ENCODE measurements at regions not wholly inside any gene's neighbourhood (a gene's known extent, or its start where the extent isn't known, plus 50 kb on each side); places are given as distances from the start of the nearest gene placed in this dataset.
"Not testable (repeated sequence)": the region's sequence is repeated elsewhere in the genome, so short reads cannot be mapped to it uniquely, and the experiment has no call there.

DNA sequence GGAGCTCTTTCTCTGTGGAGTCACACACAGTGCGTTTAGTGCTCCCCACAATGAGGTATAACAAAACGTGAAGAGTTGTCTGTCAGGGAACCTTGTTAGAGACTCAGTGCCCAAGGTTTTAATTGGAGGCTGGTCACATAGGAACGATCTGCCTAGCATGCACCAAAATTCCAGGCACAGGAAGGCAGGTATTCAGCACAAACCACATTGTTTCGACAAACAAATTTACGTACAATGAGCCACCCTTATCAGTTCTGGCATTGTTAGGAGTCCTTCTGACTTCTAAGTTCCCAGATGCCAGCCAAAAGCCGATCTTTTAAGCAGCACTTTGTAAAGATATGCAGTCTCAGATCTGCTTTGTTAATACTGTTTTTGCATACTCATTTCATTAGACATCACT lies 414.2 kb upstream of the MTPN start:
- H3K36me3 ChIP-seq (ENCODE audit: insufficient read depth, low read length) = no peaks in the 10 kb centered on the region
- no peaks in the 10 kb centered on the region for H3K9me3 ChIP-seq (ENCODE audit: insufficient read depth, low read depth, low read length)
- no peak overlapping the region for H3K9ac ChIP-seq (ENCODE audit: low read depth, low read length, poor library complexity, severe bottlenecking)
- H3K27me3 ChIP-seq (ENCODE audit: insufficient read depth, low read length, poor library complexity, severe bottlenecking) = no peaks in the 10 kb centered on the region
- no peaks in the 10 kb centered on the region for H3F3A ChIP-seq (ENCODE audit: low read depth)
- H3K9me2 ChIP-seq (replicated peaks; ENCODE audit: low read depth, low read length) = no peaks in the 10 kb centered on the region
- no peak overlapping the region for H3K4me3 ChIP-seq (ENCODE audit: low read length, poor library complexity, severe bottlenecking)
- H2AFZ ChIP-seq (ENCODE audit: low read length) = no peak overlapping the region
- no peaks in the 10 kb centered on the region for H3K79me2 ChIP-seq (ENCODE audit: insufficient read depth, low read length)
- no peak for TF ChIP-seq EZH2phosphoT487 (IDR thresholded peaks at IDR 0.05; ENCODE audit: borderline replicate concordance)
- TF ChIP-seq, protein P1, sequence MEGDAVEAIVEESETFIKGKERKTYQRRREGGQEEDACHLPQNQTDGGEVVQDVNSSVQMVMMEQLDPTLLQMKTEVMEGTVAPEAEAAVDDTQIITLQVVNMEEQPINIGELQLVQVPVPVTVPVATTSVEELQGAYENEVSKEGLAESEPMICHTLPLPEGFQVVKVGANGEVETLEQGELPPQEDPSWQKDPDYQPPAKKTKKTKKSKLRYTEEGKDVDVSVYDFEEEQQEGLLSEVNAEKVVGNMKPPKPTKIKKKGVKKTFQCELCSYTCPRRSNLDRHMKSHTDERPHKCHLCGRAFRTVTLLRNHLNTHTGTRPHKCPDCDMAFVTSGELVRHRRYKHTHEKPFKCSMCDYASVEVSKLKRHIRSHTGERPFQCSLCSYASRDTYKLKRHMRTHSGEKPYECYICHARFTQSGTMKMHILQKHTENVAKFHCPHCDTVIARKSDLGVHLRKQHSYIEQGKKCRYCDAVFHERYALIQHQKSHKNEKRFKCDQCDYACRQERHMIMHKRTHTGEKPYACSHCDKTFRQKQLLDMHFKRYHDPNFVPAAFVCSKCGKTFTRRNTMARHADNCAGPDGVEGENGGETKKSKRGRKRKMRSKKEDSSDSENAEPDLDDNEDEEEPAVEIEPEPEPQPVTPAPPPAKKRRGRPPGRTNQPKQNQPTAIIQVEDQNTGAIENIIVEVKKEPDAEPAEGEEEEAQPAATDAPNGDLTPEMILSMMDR (conservative IDR thresholded peaks at IDR 0.05; ENCODE audit: low read length) = no peak
- H3K4me1 ChIP-seq (ENCODE audit: insufficient read depth, low read length, poor library complexity, severe bottlenecking) = no peaks in the 10 kb centered on the region
- H4K20me1 ChIP-seq (ENCODE audit: insufficient read depth, low read length, poor library complexity, severe bottlenecking) = no peaks in the 10 kb centered on the region
- no peak overlapping the region for H3K4me2 ChIP-seq (ENCODE audit: low read depth, low read length, poor library complexity, severe bottlenecking)

DNA sequence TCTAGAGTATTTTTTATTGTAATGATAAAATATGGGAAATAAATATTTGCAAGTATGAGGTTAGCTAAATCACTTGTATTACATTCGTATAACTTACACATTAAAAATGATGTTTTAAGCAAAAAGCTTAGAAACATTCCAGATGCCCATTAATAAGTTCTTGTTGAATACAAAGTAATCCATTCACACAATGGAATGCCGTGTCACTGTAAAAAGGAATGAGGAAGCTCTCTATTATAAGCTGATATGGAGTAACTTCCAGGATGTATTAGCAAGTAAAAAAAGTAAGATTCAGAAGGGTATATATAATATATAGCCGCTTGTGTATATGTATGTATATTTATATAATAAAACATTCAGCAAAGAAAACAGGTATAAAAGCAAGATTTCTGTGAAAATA lies 412.8 kb upstream of the MTPN start:
- no peaks in the 10 kb centered on the region for H3F3A ChIP-seq (ENCODE audit: low read depth)
- H3K27me3 ChIP-seq (ENCODE audit: insufficient read depth, low read length, poor library complexity, severe bottlenecking) = no peaks in the 10 kb centered on the region
- no peaks in the 10 kb centered on the region for H3K36me3 ChIP-seq (ENCODE audit: insufficient read depth, low read length)
- no peaks in the 10 kb centered on the region for H4K20me1 ChIP-seq (ENCODE audit: insufficient read depth, low read length, poor library complexity, severe bottlenecking)
- no peak overlapping the region for H3K4me2 ChIP-seq (ENCODE audit: low read depth, low read length, poor library complexity, severe bottlenecking)
- H3K4me3 ChIP-seq (ENCODE audit: low read length, poor library complexity, severe bottlenecking) = no peak overlapping the region
- H3K9me3 ChIP-seq (ENCODE audit: insufficient read depth, low read depth, low read length) = no peaks in the 10 kb centered on the region
- H3K9ac ChIP-seq (ENCODE audit: low read depth, low read length, poor library complexity, severe bottlenecking) = no peak overlapping the region
- no peak overlapping the region for H2AFZ ChIP-seq (ENCODE audit: low read length)
- H3K9me2 ChIP-seq (replicated peaks; ENCODE audit: low read depth, low read length) = no peaks in the 10 kb centered on the region
- TF ChIP-seq, protein P1 (conservative IDR thresholded peaks at IDR 0.05; ENCODE audit: low read length) = no peak
- no peak for TF ChIP-seq EZH2phosphoT487 (IDR thresholded peaks at IDR 0.05; ENCODE audit: borderline replicate concordance)
- H3K79me2 ChIP-seq (ENCODE audit: insufficient read depth, low read length) = no peaks in the 10 kb centered on the region
- H3K4me1 ChIP-seq (ENCODE audit: insufficient read depth, low read length, poor library complexity, severe bottlenecking) = no peaks in the 10 kb centered on the region

DNA sequence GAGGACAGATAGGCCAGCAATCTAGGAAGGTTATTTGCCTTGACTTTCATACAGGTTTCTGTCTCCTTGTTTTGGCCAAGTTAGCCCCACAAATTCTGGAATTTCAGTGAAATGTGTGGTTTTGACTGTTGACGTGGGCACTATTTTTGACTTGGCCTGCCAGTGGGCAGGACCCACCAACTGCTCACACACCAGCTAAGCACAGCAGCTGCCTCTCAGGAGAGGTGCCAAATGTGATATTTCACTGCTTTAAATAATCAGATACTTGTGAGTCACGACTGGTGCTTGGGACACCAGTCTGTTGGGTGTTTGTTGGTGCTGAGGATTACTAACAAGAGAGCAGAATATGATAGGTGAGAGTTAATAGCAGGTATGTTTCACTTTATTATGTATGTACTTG lies 409.7 kb upstream of the MTPN start:
- H2AFZ ChIP-seq (ENCODE audit: low read length) = no peak overlapping the region
- H3K9me2 ChIP-seq (replicated peaks; ENCODE audit: low read depth, low read length) = no peaks in the 10 kb centered on the region
- no peak overlapping the region for H3K9ac ChIP-seq (ENCODE audit: low read depth, low read length, poor library complexity, severe bottlenecking)
- H3K9me3 ChIP-seq (ENCODE audit: insufficient read depth, low read depth, low read length) = no peaks in the 10 kb centered on the region
- H4K20me1 ChIP-seq (ENCODE audit: insufficient read depth, low read length, poor library complexity, severe bottlenecking) = no peaks in the 10 kb centered on the region
- H3K36me3 ChIP-seq (ENCODE audit: insufficient read depth, low read length) = no peaks in the 10 kb centered on the region
- H3K79me2 ChIP-seq (ENCODE audit: insufficient read depth, low read length) = no peaks in the 10 kb centered on the region
- H3K4me1 ChIP-seq (ENCODE audit: insufficient read depth, low read length, poor library complexity, severe bottlenecking) = no peaks in the 10 kb centered on the region
- TF ChIP-seq, protein P1 (conservative IDR thresholded peaks at IDR 0.05; ENCODE audit: low read length) = no peak
- TF ChIP-seq EZH2phosphoT487 (IDR thresholded peaks at IDR 0.05; ENCODE audit: borderline replicate concordance) = no peak
- H3K4me3 ChIP-seq (ENCODE audit: low read length, poor library complexity, severe bottlenecking) = no peak overlapping the region
- H3K27me3 ChIP-seq (ENCODE audit: insufficient read depth, low read length, poor library complexity, severe bottlenecking) = no peaks in the 10 kb centered on the region
- no peak overlapping the region for H3K4me2 ChIP-seq (ENCODE audit: low read depth, low read length, poor library complexity, severe bottlenecking)
- no peaks in the 10 kb centered on the region for H3F3A ChIP-seq (ENCODE audit: low read depth)

DNA sequence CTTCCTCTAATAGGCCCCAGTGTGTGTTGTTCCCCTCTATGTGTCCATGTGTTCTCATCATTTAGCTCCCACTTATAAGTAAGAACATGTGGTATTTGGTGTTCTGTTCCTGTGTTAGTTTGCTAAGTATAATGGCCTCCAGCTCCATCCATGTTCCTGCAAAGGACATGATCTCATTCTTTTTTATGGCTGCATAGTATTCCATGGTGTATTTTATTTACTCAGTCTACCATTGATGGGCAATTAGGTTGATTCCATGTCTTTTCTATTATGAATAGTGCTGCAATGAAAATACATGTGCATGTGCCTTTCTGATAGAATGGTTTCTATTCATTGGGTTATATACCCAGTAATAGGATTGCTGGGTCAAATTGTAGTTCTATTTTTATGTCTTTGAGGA lies 394.2 kb upstream of the MTPN start:
- H3K36me3 ChIP-seq (ENCODE audit: insufficient read depth, low read length); H3K4me3 ChIP-seq (ENCODE audit: low read length, poor library complexity, severe bottlenecking); H2AFZ ChIP-seq (ENCODE audit: low read length); H3K79me2 ChIP-seq (ENCODE audit: insufficient read depth, low read length); H3K9me2 ChIP-seq (replicated peaks; ENCODE audit: low read depth, low read length); H4K20me1 ChIP-seq (ENCODE audit: insufficient read depth, low read length, poor library complexity, severe bottlenecking); H3K27me3 ChIP-seq (ENCODE audit: insufficient read depth, low read length, poor library complexity, severe bottlenecking); H3K4me1 ChIP-seq (ENCODE audit: insufficient read depth, low read length, poor library complexity, severe bottlenecking); H3F3A ChIP-seq (ENCODE audit: low read depth); H3K4me2 ChIP-seq (ENCODE audit: low read depth, low read length, poor library complexity, severe bottlenecking); H3K9me3 ChIP-seq (ENCODE audit: insufficient read depth, low read depth, low read length); H3K9ac ChIP-seq (ENCODE audit: low read depth, low read length, poor library complexity, severe bottlenecking): not testable (repeated sequence)

Data from Loucy (cell line).